ENCODE measurements at regions not wholly inside any gene's neighbourhood (a gene's known extent, or its start where the extent isn't known, plus 50 kb on each side); places are given as distances from the start of the nearest gene placed in this dataset.

DNA sequence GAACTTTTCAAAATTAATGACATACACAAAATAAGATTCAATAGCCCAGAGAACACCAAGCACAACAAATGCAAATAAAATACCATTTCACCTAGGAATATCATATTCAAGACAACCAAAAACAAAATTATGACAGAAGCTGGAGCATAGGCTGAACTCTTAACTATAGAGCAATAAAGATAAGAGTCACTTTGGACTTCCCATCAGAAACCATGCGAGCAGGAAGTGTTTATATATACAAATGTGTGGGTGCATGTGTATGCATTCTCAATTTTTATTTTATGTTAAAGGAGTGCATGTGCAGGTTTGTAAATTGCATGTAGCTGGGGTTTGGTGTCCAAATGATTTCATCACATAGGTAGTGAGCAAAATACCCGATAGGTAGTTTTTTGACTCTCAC, 291.6 kb downstream of the ARAP2 start:
- TF ChIP-seq, protein P1, sequence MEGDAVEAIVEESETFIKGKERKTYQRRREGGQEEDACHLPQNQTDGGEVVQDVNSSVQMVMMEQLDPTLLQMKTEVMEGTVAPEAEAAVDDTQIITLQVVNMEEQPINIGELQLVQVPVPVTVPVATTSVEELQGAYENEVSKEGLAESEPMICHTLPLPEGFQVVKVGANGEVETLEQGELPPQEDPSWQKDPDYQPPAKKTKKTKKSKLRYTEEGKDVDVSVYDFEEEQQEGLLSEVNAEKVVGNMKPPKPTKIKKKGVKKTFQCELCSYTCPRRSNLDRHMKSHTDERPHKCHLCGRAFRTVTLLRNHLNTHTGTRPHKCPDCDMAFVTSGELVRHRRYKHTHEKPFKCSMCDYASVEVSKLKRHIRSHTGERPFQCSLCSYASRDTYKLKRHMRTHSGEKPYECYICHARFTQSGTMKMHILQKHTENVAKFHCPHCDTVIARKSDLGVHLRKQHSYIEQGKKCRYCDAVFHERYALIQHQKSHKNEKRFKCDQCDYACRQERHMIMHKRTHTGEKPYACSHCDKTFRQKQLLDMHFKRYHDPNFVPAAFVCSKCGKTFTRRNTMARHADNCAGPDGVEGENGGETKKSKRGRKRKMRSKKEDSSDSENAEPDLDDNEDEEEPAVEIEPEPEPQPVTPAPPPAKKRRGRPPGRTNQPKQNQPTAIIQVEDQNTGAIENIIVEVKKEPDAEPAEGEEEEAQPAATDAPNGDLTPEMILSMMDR (IDR thresholded peaks at IDR 0.05; ENCODE audit: poor library complexity), result no peak
- TF ChIP-seq EZH2phosphoT487 (IDR thresholded peaks at IDR 0.05; ENCODE audit: low read depth, severe bottlenecking, unreplicated experiment) (no peak), EZH2 (IDR thresholded peaks at IDR 0.05; ENCODE audit: borderline replicate concordance) (no peak)
